PC-3 (cell line): ENCODE measurements at regions not wholly inside any gene's neighbourhood (a gene's known extent, or its start where the extent isn't known, plus 50 kb on each side); places are given as distances from the start of the nearest gene placed in this dataset.

Experiments used
- CTCF ChIP-seq: fragments of 300-600 bp; sonication (generic); conservative IDR thresholded peaks from 2 replicates; pipeline ENCODE4 v1.5.1; 2017; ENCODE audit warnings: antibody characterized with exemption, low read depth, mild to moderate bottlenecking, low read length
- EZH2 ChIP-seq: fragments of 300-600 bp; sonication (generic); IDR thresholded peaks from one replicate; pipeline ENCODE4 v1.6.1; 2017; ENCODE audit warnings: antibody characterized with exemption, mild to moderate bottlenecking, low read length; ENCODE audit not compliant: unreplicated experiment

GRCh38 chr11:56905442-56905841, 83.3 kb upstream of the OR5AK2 start:
- TF ChIP-seq CTCF (no peak), EZH2 (no peak)
